Fibroblast of upper back skin (primary cell): ENCODE measurements at regions not wholly inside any gene's neighbourhood (a gene's known extent, or its start where the extent isn't known, plus 50 kb on each side); places are given as distances from the start of the nearest gene placed in this dataset.

Experiments used
- DNase-seq: peaks from one replicate; pipeline ENCODE4 v3.0.0-alpha.2; 2013

DNA sequence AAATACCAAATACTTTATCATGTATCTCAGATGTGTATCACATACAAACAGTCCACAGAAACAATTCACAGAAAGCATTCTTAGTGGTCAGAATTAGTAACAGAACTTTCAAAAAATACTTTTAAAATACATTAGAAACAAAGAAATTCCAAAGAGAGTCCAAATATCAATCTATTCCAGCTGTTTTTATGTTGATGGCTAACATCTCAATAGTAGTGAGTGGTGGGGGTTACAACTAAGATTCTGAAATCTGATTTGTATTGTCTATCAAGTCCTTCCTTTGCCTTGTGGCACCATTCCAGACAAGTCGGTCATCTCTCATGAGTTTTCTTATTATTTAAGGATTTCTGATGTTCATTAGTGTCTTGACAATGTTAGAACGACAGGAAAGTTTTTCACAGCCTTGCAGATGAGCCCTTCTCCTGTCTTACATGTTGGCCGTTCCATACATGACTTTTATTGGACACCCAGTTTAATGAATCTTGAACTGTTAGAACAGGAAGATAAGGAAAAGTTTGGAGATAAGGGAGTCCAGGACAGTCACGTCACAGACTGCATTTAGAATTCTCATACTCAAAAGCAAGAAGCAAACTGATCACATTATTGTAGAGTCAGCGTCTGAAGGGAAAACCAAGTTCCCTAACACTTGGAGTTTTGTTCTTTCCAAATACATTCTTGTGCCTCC, 410.3 kb downstream of the PID1 start:
- no peak for DNase-seq

GRCh38 chr2:228853151-228853550, 417.9 kb downstream of the PID1 start:
- no peak for DNase-seq

DNA sequence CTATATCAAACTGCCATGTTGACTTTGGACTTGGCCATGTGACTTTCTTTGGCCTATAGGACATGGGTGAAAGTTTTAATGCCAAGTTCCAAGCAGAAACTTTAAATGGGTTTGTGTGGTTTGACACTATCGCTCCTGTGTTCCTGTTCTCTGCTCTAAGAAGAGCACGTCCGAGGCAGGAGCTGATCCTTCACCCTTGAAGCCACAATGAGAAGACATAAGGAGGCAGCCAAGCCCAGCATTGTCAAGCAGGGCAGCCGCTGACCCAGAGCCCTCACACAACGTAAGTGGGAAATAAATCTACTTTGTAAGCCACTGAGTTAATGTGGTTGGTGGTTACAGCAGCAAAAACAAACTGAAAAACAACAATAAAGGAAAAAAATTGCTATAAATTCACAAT, 422.4 kb downstream of the PID1 start:
- no peak for DNase-seq

GRCh38 chr2:228847684-228848083, 423.4 kb downstream of the PID1 start:
- DNase-seq: peak; percentile 66

DNA sequence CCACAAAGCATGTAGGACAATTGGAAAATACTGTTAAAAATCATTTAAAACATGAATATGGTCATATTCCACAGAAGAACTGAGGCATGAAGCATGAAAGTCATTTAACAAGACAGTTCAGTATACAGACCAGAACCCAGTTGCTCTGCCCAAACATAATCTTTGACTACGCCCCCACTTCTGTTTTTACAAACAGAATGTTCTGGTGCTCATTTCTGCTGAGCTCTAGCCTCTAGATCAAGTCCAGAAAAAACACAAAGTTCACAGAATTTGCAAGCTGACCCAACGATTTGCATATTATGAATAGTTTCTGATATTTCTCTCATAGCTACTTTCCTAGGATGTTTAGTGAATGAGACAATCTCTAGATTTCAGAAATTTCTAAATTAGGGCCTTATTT, 424.9 kb downstream of the PID1 start:
- DNase-seq: no peak

- DNase-seq: peak; percentile 64
These were observed 425.7 kb downstream of the PID1 start for GRCh38 chr2:228845162-228845925.

DNA sequence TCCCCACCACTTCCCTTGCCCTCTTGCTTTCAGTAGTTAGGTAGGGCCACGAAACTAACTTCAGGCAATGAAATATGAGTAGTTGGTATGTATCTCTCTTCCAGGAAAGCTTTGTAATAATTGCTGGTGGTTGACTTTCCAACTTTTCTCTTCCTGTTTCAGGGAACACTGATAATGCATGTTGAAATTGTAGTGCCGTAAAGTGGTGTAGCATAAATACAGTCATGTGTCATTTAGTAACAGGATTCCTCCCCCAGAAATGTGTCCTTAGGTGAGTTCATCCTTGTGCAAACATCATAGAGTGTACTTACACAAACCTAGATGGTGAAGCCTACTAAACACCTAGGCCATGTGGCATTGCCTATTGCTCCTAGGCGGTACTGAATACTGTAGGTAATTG, 429.2 kb downstream of the PID1 start:
- peak; percentile 14 for DNase-seq

DNA sequence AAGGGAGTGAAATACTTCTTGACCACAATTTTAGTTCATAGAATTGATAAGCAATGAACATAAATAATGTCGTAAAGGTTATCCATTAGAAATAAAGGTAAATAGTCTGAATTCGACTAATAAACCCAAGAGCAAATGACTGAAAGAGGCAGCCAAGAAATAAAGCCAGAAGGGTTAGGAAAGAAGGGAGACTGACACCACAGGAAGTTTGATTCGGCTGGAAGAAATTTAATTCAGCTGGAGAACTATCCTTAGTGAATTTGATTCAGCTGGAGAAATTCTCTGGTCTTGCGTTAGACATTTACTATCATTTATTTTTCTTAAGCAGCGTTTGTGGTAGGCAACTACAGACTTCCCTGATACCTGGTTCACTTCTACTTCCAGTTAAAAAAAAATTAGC, 429.6 kb downstream of the PID1 start:
- no peak for DNase-seq

GRCh38 chr2:228840743-228841114, 430.4 kb downstream of the PID1 start:
- DNase-seq: no peak

DNA sequence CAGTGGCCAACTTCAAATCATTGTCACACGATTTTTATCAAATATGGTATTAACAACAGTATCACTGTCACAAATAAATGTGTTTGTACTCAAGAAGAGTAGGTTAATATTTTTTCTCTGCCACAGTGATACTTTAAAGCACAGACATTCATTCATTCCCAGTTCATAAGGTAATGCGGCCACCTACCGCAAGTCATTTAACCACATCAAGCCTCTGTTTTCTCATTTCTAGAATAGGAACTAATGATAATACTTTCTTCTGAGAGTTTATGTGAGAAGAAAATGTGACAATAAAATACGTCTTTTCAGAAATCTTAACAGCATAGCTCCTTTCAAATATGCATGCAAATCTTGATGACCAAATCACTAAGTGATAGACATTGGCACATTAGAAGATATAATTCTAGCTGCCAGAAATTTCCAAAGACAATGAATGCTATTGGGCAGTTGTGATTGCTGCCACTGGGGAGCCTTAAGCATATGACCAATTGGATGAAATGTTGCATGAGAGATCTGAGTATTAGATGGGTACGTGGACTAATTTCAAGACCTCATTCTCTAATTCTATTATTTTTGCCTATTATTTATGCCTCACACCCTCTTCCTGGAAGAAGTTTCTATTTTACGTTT, 430.9 kb downstream of the PID1 start:
- no peak for DNase-seq

DNA sequence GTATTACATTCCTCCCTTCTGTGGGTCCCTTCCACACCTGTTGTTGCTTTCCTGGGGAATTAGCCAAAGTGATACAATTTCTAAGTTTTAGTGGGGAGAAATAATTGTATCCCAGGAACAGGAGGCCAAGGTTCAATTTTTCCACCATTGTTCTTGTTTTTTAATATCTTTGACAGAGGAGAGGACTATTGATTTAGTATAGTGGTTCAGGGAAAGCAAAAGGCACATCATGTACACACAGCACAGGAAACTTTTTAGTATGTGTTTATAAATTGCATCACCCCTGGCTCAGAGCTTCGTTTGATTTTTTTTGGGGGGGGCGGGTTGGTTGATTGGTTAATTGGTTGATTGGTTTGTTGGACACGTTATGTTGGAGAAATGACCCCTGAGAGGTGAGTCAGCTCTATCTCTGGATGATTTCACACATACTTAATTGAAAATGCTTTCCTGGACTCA, 431.6 kb downstream of the PID1 start:
- no peak for DNase-seq

- no peak for DNase-seq
These were observed 432.3 kb downstream of the PID1 start for GRCh38 chr2:228838819-228839218.

- no peak for DNase-seq
These were observed 442.7 kb downstream of the PID1 start for GRCh38 chr2:228828397-228828796.

DNA sequence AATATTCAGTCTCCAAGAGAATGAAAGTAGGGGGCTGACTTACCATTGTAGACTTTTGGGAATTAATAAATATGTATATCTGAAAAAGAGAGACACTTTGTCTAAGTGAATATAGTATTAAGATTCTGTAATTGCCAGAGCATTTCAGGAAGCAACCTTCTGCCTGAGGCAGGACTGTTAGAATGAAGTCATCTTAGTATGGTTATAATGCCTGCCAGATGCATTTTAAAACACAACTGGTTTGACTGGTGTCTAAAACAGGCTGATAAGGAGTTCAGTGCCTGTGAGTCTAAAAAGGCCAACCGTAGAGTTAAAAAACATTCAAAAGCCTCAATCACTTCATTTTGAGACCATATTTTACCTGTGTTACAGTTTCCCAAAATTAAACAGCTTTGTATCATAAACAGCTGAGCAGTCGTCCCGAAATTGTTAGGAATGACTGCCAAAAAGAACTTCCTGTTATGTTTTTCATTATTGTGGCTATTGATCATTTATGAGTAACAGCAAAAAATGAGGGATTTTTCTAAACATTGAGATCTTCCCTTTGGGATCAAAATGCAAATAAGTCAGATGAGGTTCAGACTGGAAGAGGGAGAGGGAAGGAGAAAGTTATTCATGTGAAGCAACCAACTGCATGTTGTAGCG, 443.9 kb downstream of the PID1 start:
- DNase-seq: no peak

DNA sequence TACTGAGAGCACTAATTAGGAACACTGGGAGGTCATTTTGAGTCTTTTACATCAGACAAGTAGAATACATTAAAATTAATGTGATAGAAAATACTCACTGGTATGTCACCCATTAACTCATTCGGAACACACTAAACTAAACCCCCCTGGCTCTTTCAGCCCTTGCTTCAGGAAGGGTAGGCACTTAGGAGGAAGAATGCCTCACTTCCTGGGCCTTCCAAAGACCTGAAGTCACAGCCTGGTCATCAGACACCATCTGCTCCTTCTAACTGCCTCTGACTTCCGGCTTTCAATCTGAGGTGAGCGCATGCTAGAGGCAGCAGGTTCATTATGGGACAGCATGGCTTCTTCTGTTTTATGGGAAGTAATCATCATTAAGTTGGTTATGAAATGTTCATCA, 451.4 kb downstream of the PID1 start:
- DNase-seq: peak; percentile 28

- DNase-seq: no peak
These were observed 468.7 kb downstream of the PID1 start for GRCh38 chr2:228802181-228803071.

- DNase-seq: no peak
These were observed 469.6 kb downstream of the PID1 start for GRCh38 chr2:228801451-228801850.

DNA sequence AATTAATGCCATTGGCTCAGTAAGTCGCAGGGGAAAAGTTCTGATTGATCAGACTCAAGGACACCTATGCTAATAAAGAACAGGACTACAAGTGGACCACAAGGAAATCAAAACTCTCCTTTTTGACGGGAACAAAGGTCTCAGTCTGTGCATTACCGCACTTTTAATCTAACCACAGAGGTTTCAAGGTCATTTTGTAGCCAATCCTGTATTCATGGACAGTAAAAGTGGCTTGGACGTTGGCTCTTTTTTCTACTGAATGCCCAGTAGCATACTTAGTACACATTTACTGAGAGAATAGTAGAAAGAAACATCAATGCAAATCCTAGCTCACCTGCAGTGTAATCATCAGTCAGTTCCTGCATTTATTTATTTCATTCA, 471.9 kb downstream of the PID1 start:
- no peak for DNase-seq

GRCh38 chr2:228798458-228799207, 472.5 kb downstream of the PID1 start:
- DNase-seq: peak; percentile 65

DNA sequence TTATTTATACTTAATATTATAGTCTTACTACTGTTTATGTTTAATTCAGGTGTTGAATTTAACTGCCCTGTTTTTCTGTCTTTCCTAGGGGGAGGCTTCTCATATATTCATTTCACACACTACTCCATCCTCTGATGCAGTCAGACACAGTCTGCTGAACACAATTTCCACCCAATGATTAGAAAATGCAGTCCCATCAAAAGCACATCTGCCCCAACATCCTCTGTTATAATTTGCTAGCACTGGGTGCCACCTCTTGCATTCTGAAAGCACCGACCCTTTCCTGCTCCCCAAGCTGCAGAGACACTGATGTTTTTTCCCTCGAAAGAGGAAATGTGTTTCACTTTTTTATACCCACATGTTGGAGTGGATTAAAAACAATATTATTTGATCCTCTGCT, 474.7 kb downstream of the PID1 start:
- no peak for DNase-seq

- DNase-seq: no peak
These were observed 478.0 kb downstream of the PID1 start for GRCh38 chr2:228793116-228793515.

GRCh38 chr2:228786901-228787300, 484.2 kb downstream of the PID1 start:
- DNase-seq: no peak
